Stimulated activated naive CD4-positive, alpha-beta T cell (primary cell): ENCODE measurements at regions not wholly inside any gene's neighbourhood (a gene's known extent, or its start where the extent isn't known, plus 50 kb on each side); places are given as distances from the start of the nearest gene placed in this dataset.

Experiments used
- DNase-seq, 6 experiments: peaks; one replicate each; lab custom pipeline; 2025; lab: John Stamatoyannopoulos, UW

DNA sequence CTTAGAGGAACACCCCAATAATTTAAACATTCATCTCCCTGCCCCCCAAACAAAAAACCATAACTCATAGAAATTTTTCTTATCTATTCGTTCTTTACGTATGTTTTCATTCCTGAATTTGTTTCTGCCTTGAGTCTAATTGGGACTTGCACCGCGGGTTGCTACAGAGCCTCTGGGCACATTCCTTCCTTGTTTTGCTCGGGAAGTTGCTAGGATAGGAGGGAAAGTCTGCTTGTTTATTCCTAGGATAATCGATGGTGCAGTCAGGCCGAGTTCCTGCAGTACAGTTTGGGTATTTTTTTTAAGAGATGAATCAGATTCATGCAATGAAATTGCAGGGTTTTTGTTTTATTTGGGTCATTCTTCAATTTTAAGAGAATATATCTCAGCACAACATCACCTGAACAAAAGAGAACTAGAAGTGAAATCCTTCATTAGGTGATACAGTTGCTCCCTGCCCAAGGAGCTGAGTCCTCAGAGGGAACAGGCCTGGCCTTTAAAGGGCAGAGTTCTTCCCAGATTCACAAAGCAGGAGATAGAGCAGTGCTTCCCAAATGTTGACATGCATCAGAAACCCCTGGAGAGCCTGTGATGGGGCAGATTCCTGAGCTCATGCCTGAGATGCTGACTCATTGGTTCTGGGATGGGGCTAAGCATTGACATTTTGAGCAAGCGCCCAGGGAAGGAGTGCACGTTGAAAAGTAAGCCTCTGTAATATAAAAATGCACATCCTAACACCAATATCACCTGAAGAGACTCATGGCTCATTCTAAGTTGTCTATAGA lies 114.9 kb upstream of the FAM9B start:
- DNase-seq = no peak

DNA sequence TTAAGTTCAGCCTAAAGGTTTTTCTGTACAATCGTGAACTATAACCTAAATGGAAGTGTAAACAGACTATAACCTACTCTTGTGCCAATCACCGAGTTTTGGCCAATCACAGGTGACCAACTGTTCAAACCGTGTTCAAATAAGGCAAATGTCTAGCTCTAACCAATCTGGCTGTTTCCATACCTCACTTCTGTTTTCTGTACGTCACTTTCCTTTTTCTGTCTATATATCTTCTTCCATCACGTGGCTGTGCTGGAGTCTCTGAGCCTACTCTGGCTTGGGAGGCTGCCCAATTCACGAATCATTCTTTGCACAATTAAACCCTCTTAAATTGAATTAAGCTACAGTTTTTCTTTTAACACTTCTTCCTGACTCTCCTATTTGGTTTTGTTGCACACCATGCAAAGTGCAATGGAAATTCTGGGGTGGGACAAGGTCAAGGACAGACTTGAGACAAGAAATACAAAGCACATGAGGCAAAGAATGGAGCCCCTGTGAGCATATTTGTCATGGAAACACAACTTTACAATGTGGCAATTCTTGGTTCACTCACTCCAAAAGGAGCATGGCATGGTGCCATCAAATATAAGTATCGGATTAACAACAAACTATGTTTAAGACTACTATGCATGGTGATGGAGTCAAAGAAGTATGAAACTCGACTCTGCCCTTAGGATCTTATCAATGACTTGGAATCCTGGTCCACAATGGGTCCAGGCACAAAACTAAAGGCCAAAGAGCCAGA lies 115.7 kb upstream of the FAM9B start:
- DNase-seq = no peak

- DNase-seq = no peak
These were observed 117.9 kb upstream of the FAM9B start for GRCh38 chrX:9151772-9152307.

DNA sequence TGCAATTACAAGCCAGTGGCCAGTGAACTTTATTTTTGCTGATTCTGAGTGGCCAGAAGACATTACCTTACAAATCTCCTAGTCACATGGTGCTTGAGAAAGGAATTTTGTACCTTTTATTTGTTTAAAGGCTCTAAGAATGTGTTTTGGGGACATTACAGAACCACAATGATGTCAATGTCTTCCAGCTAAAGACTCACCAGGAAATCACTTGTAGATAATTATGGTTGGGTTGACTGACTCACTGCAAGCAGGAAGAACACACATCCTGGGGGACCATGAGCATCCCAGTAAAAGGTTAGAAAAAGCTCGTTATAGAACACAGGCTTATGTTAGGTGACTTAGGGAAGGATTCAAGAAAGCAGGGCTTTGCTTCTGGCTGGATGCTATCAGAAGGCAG lies 119.4 kb upstream of the FAM9B start:
- no peak for DNase-seq

DNA sequence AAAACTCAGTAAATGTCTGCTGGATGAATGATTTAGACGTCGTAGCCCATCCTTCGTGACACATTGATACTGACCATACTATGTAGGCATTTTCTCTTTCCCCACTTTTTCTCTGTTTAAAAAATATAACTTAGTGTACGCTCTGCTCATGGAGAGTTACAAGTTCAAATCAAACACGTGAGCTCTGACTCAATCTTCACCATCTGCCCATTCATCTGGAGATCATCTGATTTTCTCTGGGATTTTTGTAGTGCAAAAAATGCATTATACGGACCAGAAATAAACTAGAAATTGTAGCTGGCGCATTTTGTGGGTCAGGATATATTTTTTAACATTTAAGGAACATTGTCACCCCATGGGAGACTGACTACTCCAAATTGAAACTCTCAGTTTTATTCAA lies 124.7 kb upstream of the FAM9B start:
- no peak for DNase-seq

DNA sequence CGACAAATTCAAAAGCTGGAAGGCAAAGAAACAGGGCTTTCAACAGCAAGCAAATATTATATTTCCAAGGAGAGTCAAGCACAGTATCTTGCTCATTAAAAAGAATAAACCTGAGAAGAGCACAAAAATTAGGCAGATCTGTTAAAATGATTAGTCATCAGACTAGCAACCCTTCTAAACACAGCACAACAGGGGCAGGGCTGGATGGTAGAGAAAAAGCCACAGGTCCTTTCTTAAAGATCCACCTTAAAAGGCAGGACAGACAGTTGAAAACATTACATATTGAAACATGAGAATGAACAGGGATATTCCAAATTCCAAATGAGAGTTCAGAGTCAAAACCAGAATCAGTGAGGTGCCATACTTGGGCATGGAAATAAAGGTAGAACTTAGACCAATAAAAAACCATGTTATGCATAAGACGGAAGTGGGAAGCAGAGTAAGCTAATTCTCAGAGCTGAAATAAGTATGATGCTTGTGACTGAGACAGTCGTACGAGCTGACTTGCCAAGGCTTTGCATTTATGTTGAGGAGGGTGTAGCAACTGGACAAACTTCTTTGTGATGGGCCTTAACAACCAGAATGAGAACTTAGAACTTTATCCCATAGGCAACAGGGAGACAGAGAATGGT lies 126.9 kb upstream of the FAM9B start:
- DNase-seq = no peak

DNA sequence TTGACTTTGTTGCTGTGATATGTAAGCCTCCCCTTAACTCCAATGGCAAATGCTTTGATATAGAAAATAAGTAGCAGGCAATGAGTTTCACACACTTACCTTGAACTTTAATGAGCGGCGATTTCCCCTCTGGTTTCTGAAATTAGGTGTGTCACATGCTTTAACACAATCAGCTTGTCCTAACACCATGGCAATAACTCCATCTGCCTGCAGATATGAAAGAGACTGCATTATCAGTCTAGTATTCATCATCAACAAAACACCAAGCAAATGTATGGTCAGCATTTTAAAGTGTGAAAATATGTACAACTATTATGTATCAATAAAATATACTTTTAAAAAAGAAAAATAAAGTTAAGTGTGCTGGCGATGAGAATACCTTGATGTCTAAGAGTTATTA lies 128.8 kb upstream of the FAM9B start:
- DNase-seq = no peak

DNA sequence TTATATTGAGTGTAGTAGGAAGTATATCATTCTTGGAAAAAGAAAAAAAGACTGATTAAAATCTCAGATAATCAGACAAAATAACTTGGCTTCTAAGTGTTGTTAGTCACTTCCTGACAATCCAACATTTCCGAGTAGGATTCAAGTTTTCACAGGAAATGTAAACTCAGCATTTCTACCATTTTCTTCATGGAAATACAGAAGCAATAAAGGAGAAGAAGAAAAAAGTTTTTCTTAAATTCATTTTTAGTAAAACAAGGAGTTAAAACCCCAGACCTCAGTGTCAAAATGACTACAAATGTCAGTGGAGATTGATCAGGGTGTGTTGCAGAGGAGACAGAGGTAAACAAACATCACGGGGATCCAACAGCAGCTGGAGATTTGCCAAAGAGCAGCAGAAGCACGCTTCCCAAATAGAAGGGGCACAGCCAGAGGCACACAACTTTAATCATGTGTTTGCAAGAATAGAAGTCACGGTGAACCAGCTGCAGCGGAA lies 129.3 kb upstream of the FAM9B start:
- no peak for DNase-seq

DNA sequence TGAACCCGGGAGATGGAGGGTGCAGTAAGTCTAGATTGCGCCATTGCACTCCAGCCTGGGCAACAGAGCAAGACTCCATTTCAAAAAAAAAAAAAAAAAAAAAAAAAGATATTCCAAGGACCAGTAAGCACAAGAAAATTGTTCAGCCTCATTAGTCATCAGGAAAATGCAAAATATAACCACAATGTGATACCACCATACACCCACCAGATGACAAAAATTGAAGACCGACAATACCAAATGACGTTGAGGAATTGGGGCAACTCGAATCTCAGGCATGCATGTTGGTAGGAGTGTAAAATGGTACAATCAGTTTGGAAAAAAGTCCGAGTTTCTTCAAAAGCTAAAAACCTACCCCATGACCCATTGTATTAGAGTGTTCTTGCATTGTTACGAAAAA lies 130.2 kb upstream of the FAM9B start:
- no peak for DNase-seq

DNA sequence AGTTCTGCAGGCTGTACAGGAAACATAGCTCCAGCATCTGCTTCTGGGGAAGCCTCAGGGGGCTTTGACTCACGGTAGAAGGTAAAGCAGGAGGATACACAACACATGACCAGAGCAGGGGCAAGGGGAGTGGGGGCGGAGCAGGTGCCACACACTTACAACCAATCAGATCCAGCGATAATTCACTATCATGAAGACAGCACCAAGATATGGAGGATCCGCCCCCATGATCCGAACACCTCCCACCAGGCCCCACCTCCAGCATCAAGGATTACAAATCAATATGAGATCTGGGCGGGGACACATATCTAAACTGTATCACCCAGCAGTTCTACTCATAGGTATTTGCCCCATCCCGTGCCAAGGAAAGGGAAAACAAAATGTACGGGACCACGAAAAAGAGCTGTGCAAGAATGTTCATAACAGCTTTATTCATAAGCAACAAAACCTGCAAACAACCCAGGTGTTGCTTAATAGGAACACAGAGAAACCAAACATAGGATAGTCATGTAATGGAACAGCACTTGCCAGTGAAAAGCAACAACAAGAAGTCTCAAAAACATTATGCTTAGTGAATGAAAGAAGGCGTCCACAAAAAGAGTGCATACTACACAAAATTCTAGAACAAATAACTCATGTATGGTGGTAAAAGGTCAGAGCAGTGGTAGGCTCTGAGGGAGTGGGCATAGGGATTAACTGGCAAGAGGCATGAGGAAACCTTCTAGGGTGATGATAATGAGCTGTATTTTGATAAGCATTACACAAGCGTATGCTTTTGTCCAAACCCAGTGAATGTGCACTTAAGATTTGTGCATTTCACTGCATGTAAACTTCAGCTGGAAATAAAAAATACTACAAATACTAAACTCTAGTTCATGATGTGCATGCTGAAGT lies 130.9 kb upstream of the FAM9B start:
- no peak for DNase-seq

- DNase-seq = no peak
These were observed 132.6 kb upstream of the FAM9B start for GRCh38 chrX:9166584-9166944.

- no peak for DNase-seq
These were observed 138.0 kb upstream of the FAM9B start for GRCh38 chrX:9171841-9172463.

DNA sequence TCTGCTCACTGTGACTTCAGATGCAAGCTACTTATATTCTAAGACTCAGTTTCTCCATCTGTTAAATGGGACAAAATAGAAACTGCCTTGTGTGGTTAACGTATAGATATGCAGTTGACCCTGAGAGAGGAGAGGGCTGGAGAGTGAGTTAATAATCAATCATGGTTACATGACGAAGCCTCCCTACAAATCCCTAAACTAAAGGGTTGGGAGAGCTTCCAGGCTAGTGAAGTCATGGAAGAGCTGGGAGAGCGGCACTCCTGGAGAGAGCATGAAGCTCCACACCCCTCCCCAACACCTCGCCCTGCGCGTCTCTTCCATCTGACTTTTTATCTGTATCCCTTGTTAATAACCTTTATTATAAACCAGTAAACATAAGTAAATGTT lies 138.5 kb upstream of the FAM9B start:
- DNase-seq = no peak

GRCh38 chrX:9180623-9181022 lies 146.7 kb upstream of the FAM9B start:
- DNase-seq = no peak

- no peak for DNase-seq
These were observed 148.1 kb upstream of the FAM9B start for GRCh38 chrX:9182041-9182440.

DNA sequence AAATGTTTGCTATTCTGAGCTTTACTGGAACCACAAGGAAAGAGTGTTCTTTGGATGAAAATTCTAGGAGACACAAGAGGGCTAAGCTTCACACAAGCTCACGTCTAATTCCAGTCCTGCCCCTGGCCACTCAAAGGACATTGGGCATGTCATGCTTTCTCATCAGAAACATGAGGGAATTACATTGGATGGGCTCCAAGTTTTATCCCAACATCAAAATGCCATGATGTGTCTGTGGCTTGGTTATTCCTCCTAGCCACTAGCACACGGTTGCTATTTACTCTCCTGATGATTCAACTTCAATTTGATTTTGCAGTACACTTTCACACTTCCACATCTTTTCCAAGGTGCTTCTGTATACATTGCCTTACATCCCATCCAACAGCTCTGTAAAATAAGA lies 149.6 kb upstream of the FAM9B start:
- DNase-seq = no peak

DNA sequence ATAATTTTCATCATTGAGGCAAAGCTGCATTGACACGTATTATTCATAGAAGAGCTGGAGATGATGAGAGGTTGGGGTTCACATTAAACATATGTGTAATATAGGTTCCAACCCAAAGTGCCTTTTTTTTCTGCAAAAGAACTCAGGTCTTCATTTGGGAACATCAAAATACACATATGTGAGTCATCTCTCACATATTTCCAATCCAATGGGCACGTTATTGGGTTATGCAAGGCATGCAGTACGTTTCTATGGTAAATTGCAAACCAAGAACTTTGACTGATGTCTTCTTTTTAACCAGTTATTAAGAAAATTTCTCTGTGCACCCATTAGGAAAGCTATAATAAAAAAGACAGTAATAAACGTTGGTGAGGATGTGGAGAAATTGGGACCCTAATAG lies 150.3 kb upstream of the FAM9B start:
- no peak for DNase-seq

DNA sequence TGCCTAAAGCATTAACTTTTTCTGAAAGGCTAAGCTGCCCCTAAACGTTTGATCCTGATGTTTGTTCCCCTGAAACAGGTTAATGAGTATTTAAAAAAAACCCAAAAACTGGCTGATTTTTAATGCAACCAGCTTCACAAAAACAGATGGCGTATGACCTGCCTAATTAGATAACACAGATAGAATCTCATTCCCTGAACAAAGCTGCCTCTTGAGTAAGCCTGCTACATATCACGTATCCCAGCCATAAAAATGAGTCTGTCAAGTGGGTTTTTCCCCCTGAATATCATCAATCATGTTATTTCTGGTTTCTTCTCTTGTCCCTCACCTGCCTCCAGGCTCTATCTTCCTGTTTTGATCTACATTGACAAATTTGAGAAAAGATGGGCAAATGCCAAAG lies 154.2 kb upstream of the FAM9B start:
- DNase-seq = no peak

- no peak for DNase-seq
These were observed 155.4 kb upstream of the FAM9B start for GRCh38 chrX:9189286-9189685.

DNA sequence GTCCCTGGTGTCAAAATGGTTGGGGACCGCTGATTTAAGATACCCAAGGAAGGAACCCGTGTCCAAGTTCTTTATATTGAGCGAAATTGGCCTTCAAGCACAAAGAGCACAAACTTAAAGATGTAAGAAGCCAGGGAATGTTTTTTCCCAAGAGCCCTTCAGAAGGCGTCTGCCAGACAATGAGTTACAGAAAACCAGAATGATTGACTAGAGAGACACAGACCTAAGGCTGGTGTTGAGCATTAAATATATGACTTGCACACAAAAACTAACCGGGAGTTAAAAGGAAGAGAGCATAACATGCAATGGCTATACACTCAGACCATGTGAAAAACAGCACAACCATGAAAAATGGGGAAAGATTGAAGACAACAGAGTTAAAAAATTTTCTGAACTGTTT lies 157.5 kb upstream of the FAM9B start:
- DNase-seq = no peak

DNA sequence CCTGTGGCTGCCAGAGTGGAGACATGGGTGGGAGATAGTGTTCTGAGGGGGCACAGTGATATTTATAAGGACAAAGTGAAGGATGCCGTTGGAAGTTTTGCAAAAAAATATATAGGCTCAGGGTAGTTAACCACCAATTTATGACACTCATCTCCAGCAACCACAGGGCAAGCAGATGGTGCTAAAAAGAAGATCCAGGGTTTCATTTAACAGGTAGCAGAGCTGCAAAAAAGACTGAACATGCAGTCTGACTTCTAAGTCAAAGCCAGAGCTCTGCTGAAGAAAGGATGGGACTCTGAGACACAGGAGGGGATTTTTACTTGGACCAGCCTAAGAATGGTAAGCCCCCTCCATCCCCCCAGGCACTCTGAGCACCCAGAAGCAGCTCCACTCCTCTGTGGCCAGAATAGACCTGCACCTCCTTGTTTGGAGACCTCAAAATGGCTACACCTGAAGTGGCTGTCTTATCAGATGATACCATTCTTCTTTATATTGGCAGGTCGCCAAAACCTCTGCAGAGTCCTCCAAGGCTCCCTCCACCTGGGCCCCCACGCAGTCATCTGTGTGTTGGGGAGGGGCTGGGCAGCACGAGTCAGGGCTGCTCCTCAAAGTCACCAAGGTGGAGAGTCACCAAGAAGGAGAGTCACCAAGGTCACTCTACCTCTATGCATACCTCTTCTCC lies 161.4 kb upstream of the FAM9B start:
- DNase-seq = no peak
